ENCODE measurements at regions not wholly inside any gene's neighbourhood (a gene's known extent, or its start where the extent isn't known, plus 50 kb on each side); places are given as distances from the start of the nearest gene placed in this dataset.
"Not testable (repeated sequence)": the region's sequence is repeated elsewhere in the genome, so short reads cannot be mapped to it uniquely, and the experiment has no call there.

GRCh38 chr2:5176764-5177163 is 515.4 kb upstream of the SOX11 start:
- no peak overlapping the region for H3K4me3 ChIP-seq (ENCODE audit: insufficient read depth, low read depth, low read length)
- H3K4me1 ChIP-seq (ENCODE audit: control insufficient read depth, insufficient read depth, low read length) = no peaks in the 10 kb centered on the region
- H3K9me3 ChIP-seq (ENCODE audit: control insufficient read depth, low read length) = no peaks in the 10 kb centered on the region
- no peaks in the 10 kb centered on the region for H3K27me3 ChIP-seq (ENCODE audit: control insufficient read depth, insufficient read depth, low read length, poor library complexity, severe bottlenecking)
- no peaks in the 10 kb centered on the region for H3K36me3 ChIP-seq (ENCODE audit: control insufficient read depth, insufficient read depth, low read length)
- no peak overlapping the region for H3K27ac ChIP-seq (ENCODE audit: insufficient read depth, low read depth, low read length, poor library complexity, severe bottlenecking)
- WGBS, 2 experiments = 95 to 96% methylated on average over 4 of the region's 4 CpGs

- Histone ChIP-seq H3K27me3 (ENCODE audit: control insufficient read depth, insufficient read depth, low read length, poor library complexity, severe bottlenecking) (no peaks in the 10 kb centered on the region), H3K9me3 (ENCODE audit: control insufficient read depth, low read length) (no peaks in the 10 kb centered on the region), H3K27ac (ENCODE audit: insufficient read depth, low read depth, low read length, poor library complexity, severe bottlenecking) (no peak overlapping the region), H3K36me3 (ENCODE audit: control insufficient read depth, insufficient read depth, low read length) (no peaks in the 10 kb centered on the region), H3K4me3 (ENCODE audit: insufficient read depth, low read depth, low read length) (no peak overlapping the region), H3K4me1 (ENCODE audit: control insufficient read depth, insufficient read depth, low read length) (no peaks in the 10 kb centered on the region)
- WGBS, 2 experiments = 81 to 86% methylated on average over 5 of the region's 5 CpGs
Observed at GRCh38 chr2:5183031-5183430, 509.2 kb upstream of the SOX11 start.

DNA sequence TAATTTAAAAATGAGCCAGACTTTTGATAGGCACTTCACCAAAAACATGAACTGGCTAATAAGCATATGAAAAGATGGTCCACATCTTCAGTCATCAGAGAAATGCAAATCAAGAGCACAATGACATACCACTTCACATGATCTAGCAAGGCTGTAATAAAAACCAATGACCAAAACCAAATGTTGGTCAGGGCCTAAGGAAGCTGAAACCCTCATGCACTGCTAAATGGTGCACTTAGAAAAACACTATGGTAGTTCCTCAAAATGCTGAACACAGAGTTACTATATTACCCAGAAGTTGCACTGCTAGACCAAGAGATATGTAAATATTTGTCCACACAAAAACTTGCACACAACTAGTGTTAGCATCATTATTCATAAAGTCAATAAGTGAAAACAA is 504.9 kb upstream of the SOX11 start:
- Histone ChIP-seq H3K27me3 (ENCODE audit: control insufficient read depth, insufficient read depth, low read length, poor library complexity, severe bottlenecking) (no peaks in the 10 kb centered on the region), H3K9me3 (ENCODE audit: control insufficient read depth, low read length) (no peaks in the 10 kb centered on the region), H3K4me1 (ENCODE audit: control insufficient read depth, insufficient read depth, low read length) (no peaks in the 10 kb centered on the region), H3K36me3 (ENCODE audit: control insufficient read depth, insufficient read depth, low read length) (no peaks in the 10 kb centered on the region), H3K27ac (ENCODE audit: insufficient read depth, low read depth, low read length, poor library complexity, severe bottlenecking) (no peak overlapping the region), H3K4me3 (ENCODE audit: insufficient read depth, low read depth, low read length) (no peak overlapping the region)

DNA sequence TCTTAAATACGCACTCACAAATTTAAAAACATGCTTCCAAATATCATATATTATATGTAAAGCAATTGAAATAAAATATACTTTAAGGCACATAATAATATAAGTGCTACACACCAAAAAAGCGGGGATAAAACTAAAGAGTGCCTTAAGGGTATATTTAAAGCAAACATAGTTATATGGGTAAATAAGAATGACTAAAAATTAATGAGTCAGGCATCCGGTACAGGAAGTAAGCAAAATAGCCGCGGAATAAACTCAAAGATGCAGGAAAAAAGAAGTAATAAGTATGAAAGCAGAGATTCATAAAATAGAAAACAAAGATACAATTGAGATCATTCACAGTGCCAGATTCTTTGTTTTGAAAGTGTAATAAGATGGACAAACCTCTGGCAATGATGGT is 503.5 kb upstream of the SOX11 start:
- 99 to 100% methylated on average over 3 to 4 of the region's 5 CpGs for WGBS, 2 experiments
- Histone ChIP-seq H3K4me1 (ENCODE audit: control insufficient read depth, insufficient read depth, low read length) (no peaks in the 10 kb centered on the region), H3K4me3 (ENCODE audit: insufficient read depth, low read depth, low read length) (no peak overlapping the region), H3K27ac (ENCODE audit: insufficient read depth, low read depth, low read length, poor library complexity, severe bottlenecking) (no peak overlapping the region), H3K27me3 (ENCODE audit: control insufficient read depth, insufficient read depth, low read length, poor library complexity, severe bottlenecking) (no peaks in the 10 kb centered on the region), H3K36me3 (ENCODE audit: control insufficient read depth, insufficient read depth, low read length) (no peaks in the 10 kb centered on the region), H3K9me3 (ENCODE audit: control insufficient read depth, low read length) (no peaks in the 10 kb centered on the region)

DNA sequence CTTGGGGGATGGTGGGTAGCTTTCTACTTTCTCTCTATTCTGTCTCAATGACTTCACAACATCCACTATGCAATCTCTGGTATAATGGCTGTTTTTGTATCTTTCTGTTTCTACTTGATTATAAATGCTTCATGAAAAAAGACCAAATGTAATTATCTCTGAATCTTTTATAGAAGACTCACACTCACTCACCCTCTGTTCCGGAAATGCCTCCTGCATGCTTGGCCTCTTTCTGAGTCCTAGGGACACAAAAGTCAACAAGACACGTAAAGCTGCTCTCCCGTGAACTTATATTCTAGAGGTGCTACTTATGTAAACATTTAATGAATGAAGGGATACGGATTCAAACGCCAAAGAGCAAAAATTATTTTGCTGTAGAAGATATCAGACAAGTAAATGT is 502.2 kb upstream of the SOX11 start:
- H3K36me3 ChIP-seq (ENCODE audit: control insufficient read depth, insufficient read depth, low read length) = no peaks in the 10 kb centered on the region
- no peak overlapping the region for H3K4me3 ChIP-seq (ENCODE audit: insufficient read depth, low read depth, low read length)
- H3K27me3 ChIP-seq (ENCODE audit: control insufficient read depth, insufficient read depth, low read length, poor library complexity, severe bottlenecking) = no peaks in the 10 kb centered on the region
- no peaks in the 10 kb centered on the region for H3K4me1 ChIP-seq (ENCODE audit: control insufficient read depth, insufficient read depth, low read length)
- no peak overlapping the region for H3K27ac ChIP-seq (ENCODE audit: insufficient read depth, low read depth, low read length, poor library complexity, severe bottlenecking)
- no peaks in the 10 kb centered on the region for H3K9me3 ChIP-seq (ENCODE audit: control insufficient read depth, low read length)
- 83 to 100% methylated on average over 3 to 5 of the region's 5 CpGs for WGBS, 2 experiments

- H3K4me1 ChIP-seq (ENCODE audit: control insufficient read depth, insufficient read depth, low read length) = no peaks in the 10 kb centered on the region
- H3K27me3 ChIP-seq (ENCODE audit: control insufficient read depth, insufficient read depth, low read length, poor library complexity, severe bottlenecking) = no peaks in the 10 kb centered on the region
- H3K36me3 ChIP-seq (ENCODE audit: control insufficient read depth, insufficient read depth, low read length) = no peaks in the 10 kb centered on the region
- WGBS, 2 experiments = 82 to 95% methylated on average over 1 of the region's 1 CpG
- H3K9me3 ChIP-seq (ENCODE audit: control insufficient read depth, low read length) = no peaks in the 10 kb centered on the region
- H3K4me3 ChIP-seq (ENCODE audit: insufficient read depth, low read depth, low read length) = no peak overlapping the region
- no peak overlapping the region for H3K27ac ChIP-seq (ENCODE audit: insufficient read depth, low read depth, low read length, poor library complexity, severe bottlenecking)
Observed at GRCh38 chr2:5195636-5196035, 496.5 kb upstream of the SOX11 start.

- Histone ChIP-seq H3K9me3 (ENCODE audit: control insufficient read depth, low read length) (no peaks in the 10 kb centered on the region), H3K27me3 (ENCODE audit: control insufficient read depth, insufficient read depth, low read length, poor library complexity, severe bottlenecking) (no peaks in the 10 kb centered on the region), H3K36me3 (ENCODE audit: control insufficient read depth, insufficient read depth, low read length) (no peaks in the 10 kb centered on the region), H3K4me1 (ENCODE audit: control insufficient read depth, insufficient read depth, low read length) (peaks cover 16% of the 10 kb centered on the region), H3K27ac (ENCODE audit: insufficient read depth, low read depth, low read length, poor library complexity, severe bottlenecking) (no peak overlapping the region), H3K4me3 (ENCODE audit: insufficient read depth, low read depth, low read length) (no peak overlapping the region)
- 62 to 68% methylated on average over 5 of the region's 5 CpGs for WGBS, 2 experiments
Observed at GRCh38 chr2:5203134-5203755, 488.9 kb upstream of the SOX11 start.

- not testable (repeated sequence) for H3K9me3 ChIP-seq (ENCODE audit: control insufficient read depth, low read length); H3K27me3 ChIP-seq (ENCODE audit: control insufficient read depth, insufficient read depth, low read length, poor library complexity, severe bottlenecking); H3K27ac ChIP-seq (ENCODE audit: insufficient read depth, low read depth, low read length, poor library complexity, severe bottlenecking); H3K4me3 ChIP-seq (ENCODE audit: insufficient read depth, low read depth, low read length); H3K36me3 ChIP-seq (ENCODE audit: control insufficient read depth, insufficient read depth, low read length)
- WGBS, 2 experiments = 81 to 98% methylated on average over 2 of the region's 2 CpGs
- H3K4me1 ChIP-seq (ENCODE audit: control insufficient read depth, insufficient read depth, low read length) = peaks cover 16% of the 10 kb centered on the region
Observed at GRCh38 chr2:5206742-5207141, 485.4 kb upstream of the SOX11 start.

DNA sequence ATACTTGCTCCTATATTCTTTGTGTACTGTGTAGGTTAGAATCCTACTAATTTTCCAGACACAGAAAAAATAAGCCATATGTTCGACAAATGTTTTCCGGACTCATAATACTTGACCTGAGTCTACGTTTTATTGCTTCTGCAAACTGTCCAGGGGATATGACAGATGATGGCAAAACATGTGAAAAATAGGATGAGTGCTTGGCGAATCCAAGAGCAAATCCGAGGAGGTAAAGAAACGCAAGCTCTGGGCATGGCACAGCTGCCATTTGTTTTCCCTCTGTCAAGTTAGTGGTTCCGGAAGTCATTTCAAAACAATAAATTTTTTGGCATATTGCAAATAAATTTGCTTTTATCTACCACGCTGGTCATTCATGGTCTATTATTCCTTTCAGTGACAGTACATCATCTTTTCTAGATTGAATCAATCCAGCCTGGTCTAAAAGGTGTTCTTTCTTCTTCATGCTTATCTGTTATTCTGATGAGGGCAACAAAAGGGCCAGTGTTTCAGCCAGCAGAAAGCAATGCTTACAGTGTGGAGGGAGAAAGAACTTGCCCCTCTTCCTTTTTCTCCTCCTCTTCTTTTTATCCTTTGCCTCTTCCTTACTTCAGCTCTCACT is 476.1 kb upstream of the SOX11 start:
- H3K36me3 ChIP-seq (ENCODE audit: control insufficient read depth, insufficient read depth, low read length) = no peaks in the 10 kb centered on the region
- WGBS, 2 experiments = 97 to 98% methylated on average over 8 of the region's 8 CpGs
- H3K9me3 ChIP-seq (ENCODE audit: control insufficient read depth, low read length) = no peaks in the 10 kb centered on the region
- no peaks in the 10 kb centered on the region for H3K4me1 ChIP-seq (ENCODE audit: control insufficient read depth, insufficient read depth, low read length)
- H3K27ac ChIP-seq (ENCODE audit: insufficient read depth, low read depth, low read length, poor library complexity, severe bottlenecking) = no peak overlapping the region
- no peaks in the 10 kb centered on the region for H3K27me3 ChIP-seq (ENCODE audit: control insufficient read depth, insufficient read depth, low read length, poor library complexity, severe bottlenecking)
- no peak overlapping the region for H3K4me3 ChIP-seq (ENCODE audit: insufficient read depth, low read depth, low read length)

DNA sequence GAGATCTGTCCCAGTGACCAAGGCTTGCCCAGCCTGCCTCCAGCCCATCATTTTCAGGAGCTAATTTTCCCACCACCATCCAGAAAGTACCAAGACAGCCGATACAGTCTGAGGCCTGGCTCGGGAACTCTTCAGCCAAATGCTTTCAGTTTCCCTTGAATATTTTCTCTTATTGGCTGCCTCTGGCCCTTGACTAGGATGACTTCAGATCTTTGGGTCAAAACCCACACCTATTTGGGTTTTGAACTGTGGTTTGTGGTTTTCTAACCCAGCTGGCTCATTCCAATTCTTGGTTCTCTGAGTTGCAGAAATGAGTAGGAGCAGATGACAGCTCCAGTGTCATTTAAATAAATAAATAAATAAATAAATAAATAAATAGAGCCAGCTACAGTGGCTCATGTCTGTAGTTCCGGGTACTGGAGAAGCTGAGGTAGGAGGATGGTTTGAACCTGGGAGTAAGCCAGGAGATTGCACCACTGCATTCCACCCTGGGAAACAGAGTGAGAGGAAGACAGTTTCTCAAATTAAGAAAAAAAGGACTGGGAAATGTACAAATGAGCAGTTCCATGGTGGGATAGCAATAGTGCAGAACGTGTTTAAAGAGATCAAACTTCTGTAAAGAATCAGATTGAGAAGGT is 465.0 kb upstream of the SOX11 start:
- no peaks in the 10 kb centered on the region for H3K9me3 ChIP-seq (ENCODE audit: control insufficient read depth, low read length)
- 94% methylated on average over 4 of the region's 4 CpGs for WGBS, 2 experiments
- H3K4me1 ChIP-seq (ENCODE audit: control insufficient read depth, insufficient read depth, low read length) = no peaks in the 10 kb centered on the region
- no peak overlapping the region for H3K27ac ChIP-seq (ENCODE audit: insufficient read depth, low read depth, low read length, poor library complexity, severe bottlenecking)
- H3K4me3 ChIP-seq (ENCODE audit: insufficient read depth, low read depth, low read length) = no peak overlapping the region
- H3K36me3 ChIP-seq (ENCODE audit: control insufficient read depth, insufficient read depth, low read length) = no peaks in the 10 kb centered on the region
- no peaks in the 10 kb centered on the region for H3K27me3 ChIP-seq (ENCODE audit: control insufficient read depth, insufficient read depth, low read length, poor library complexity, severe bottlenecking)

Data from ectodermal cell (in vitro differentiated cells).